Colonic mucosa (tissue), 4 donors: ENCODE measurements at regions not wholly inside any gene's neighbourhood (a gene's known extent, or its start where the extent isn't known, plus 50 kb on each side); places are given as distances from the start of the nearest gene placed in this dataset.

ENCODE experiments used
- DNase-seq: peaks from one replicate; pipeline ENCODE4 v3.0.0-alpha.2; 2020
- H3K27ac ChIP-seq: fragments of 200-600 bp; one replicate; pipeline ENCODE4 v1.8.0; 2021
- H3K27me3 ChIP-seq: fragments of 200-600 bp; one replicate; pipeline ENCODE4 v1.8.0; 2021
- H3K36me3 ChIP-seq: fragments of 200-600 bp; one replicate; pipeline ENCODE4 v1.8.0; 2021
- H3K4me1 ChIP-seq: fragments of 200-600 bp; one replicate; pipeline ENCODE4 v1.8.0; 2021; ENCODE audit warnings: mild to moderate bottlenecking
- H3K4me3 ChIP-seq: fragments of 200-600 bp; one replicate; pipeline ENCODE4 v1.8.0; 2021
- H3K9ac ChIP-seq, 2 donors: one replicate each; pipeline ENCODE4 v1.7.0; 2013; ENCODE audit warnings: control low read depth in 2 of 2, low read depth in 2 of 2, low read length in 2 of 2
- H3K9me3 ChIP-seq: fragments of 200-600 bp; one replicate; pipeline ENCODE4 v1.8.0; 2021
- CTCF ChIP-seq: fragments of 200-600 bp; IDR thresholded peaks from one replicate; pipeline ENCODE4 v1.8.0; 2022; ENCODE audit warnings: antibody characterized with exemption, mild to moderate bottlenecking
- intact Hi-C: fragments of 100-400 bp; cut with DNase I; formaldehyde crosslinking; loops from one replicate; pipeline ENCODE4 v1.14.1; 2022
- donor health status: healthy.
- donor health status: DM: no; HTN: no; CAD: no.
- donor health status: DM: no; HTN: no; CAD: no.

GRCh38 chr7:155882596-155882995 lies 70.3 kb upstream of the SHH start:
- DNase-seq, result no peak
- no peaks in the 10 kb centered on the region for H3K27me3 ChIP-seq
- TF ChIP-seq CTCF, result no peak
- intact Hi-C loops, result no loop called here
- H3K9me3 ChIP-seq, result no peaks in the 10 kb centered on the region
- no peak overlapping the region for H3K4me3 ChIP-seq
- H3K27ac ChIP-seq, result no peak overlapping the region
- H3K9ac ChIP-seq, result no peak overlapping the region
- H3K36me3 ChIP-seq, result no peaks in the 10 kb centered on the region
- no peaks in the 10 kb centered on the region for H3K4me1 ChIP-seq

GRCh38 chr7:155881471-155882350 lies 69.4 kb upstream of the SHH start:
- Histone ChIP-seq H3K27me3 (no peaks in the 10 kb centered on the region), H3K27ac (no peak overlapping the region), H3K4me3 (no peak overlapping the region), H3K36me3 (no peaks in the 10 kb centered on the region), H3K4me1 (no peaks in the 10 kb centered on the region), H3K9ac (no peak overlapping the region), H3K9me3 (no peaks in the 10 kb centered on the region)
- no peak for TF ChIP-seq CTCF
- DNase-seq, result no peak
- intact Hi-C loops, result no loop called here

GRCh38 chr7:155880721-155881120 lies 68.5 kb upstream of the SHH start:
- no peaks in the 10 kb centered on the region for H3K27me3 ChIP-seq

DNA sequence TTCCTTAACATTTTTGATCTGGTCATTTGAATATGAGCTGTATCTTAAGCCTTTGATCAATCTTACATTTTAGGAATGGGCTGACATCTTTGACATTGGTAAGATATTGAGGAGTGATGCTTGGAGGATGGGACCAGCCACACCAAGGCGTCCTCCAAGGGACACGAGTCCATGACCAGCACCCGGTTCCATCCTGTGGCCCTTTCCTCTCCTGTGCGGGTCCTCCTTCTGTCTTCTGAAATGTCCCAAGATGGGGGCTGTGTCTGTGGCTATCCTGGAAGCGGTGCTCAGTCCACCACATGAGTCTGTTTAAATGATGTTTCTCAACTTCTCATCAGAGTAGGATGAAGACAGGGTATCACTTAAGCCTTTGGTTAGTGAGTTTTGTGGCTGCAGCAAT lies 67.3 kb upstream of the SHH start:
- Histone ChIP-seq H3K27ac (no peak overlapping the region), H3K9ac (no peak overlapping the region), H3K27me3 (no peaks in the 10 kb centered on the region), H3K36me3 (no peaks in the 10 kb centered on the region), H3K9me3 (no peaks in the 10 kb centered on the region), H3K4me1 (no peaks in the 10 kb centered on the region), H3K4me3 (no peak overlapping the region)
- DNase-seq, result no peak
- no peak for TF ChIP-seq CTCF
- intact Hi-C loops, result no loop called here

More at GRCh38 chr7:155880721-155881120, 68.5 kb upstream of the SHH start:
- no peak for DNase-seq
- Histone ChIP-seq H3K27ac (no peak overlapping the region), H3K4me3 (no peak overlapping the region), H3K9ac (no peak overlapping the region), H3K36me3 (no peaks in the 10 kb centered on the region), H3K9me3 (no peaks in the 10 kb centered on the region), H3K4me1 (no peaks in the 10 kb centered on the region)
- no peak for TF ChIP-seq CTCF
- intact Hi-C loops, result no loop called here

DNA sequence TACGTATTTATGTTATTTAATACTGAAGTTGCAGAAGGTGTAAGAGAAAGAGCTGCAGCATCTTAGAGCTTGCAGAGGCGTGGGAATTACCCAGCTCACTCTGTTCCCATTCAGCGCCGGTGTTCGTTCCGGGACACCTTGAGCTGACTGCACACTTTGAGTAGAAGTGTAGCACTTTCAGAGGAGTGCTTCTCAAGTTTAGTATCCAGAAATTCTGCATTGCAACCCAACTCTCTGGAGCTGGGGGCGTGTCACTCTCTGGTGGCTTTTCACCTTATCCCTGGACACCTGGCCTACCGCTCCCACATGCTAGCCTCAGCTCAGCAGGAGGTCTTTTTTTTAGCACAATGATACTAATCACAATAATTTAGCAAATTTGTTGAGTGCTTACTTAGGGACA lies 66.4 kb upstream of the SHH start:
- Histone ChIP-seq H3K4me3 (no peak overlapping the region), H3K9ac (no peak overlapping the region), H3K36me3 (no peaks in the 10 kb centered on the region), H3K9me3 (no peaks in the 10 kb centered on the region), H3K27ac (no peak overlapping the region), H3K4me1 (no peaks in the 10 kb centered on the region), H3K27me3 (no peaks in the 10 kb centered on the region)
- intact Hi-C loops, result no loop called here
- DNase-seq, result peak; percentile 5
- no peak for TF ChIP-seq CTCF
